ENCODE measurements at regions not wholly inside any gene's neighbourhood (a gene's known extent, or its start where the extent isn't known, plus 50 kb on each side); places are given as distances from the start of the nearest gene placed in this dataset.
"Not testable (repeated sequence)": the region's sequence is repeated elsewhere in the genome, so short reads cannot be mapped to it uniquely, and the experiment has no call there.

GRCh38 chr5:101455048-101455447 is 552.0 kb upstream of the ST8SIA4 start:
- DNase-seq = no peak

GRCh38 chr5:101442281-101442680 is 539.2 kb upstream of the ST8SIA4 start:
- DNase-seq = not testable (repeated sequence)

GRCh38 chr5:101440173-101440572 is 537.1 kb upstream of the ST8SIA4 start:
- no peak for DNase-seq

- no peak for DNase-seq
Measured at GRCh38 chr5:101437351-101437750, 534.3 kb upstream of the ST8SIA4 start.

GRCh38 chr5:101435768-101436167 is 532.7 kb upstream of the ST8SIA4 start:
- DNase-seq = no peak

- DNase-seq = no peak
Measured at GRCh38 chr5:101431201-101431600, 528.1 kb upstream of the ST8SIA4 start.

- DNase-seq = no peak
Measured at GRCh38 chr5:101430551-101430950, 527.5 kb upstream of the ST8SIA4 start.

- no peak for DNase-seq
Measured at GRCh38 chr5:101429241-101429640, 526.2 kb upstream of the ST8SIA4 start.

- DNase-seq = no peak
Measured at GRCh38 chr5:101425339-101425859, 522.3 kb upstream of the ST8SIA4 start.

- no peak for DNase-seq
Measured at GRCh38 chr5:101424530-101425175, 521.6 kb upstream of the ST8SIA4 start.

- DNase-seq = no peak
Measured at GRCh38 chr5:101418713-101419118, 515.6 kb upstream of the ST8SIA4 start.

GRCh38 chr5:101404531-101404930 is 501.4 kb upstream of the ST8SIA4 start:
- DNase-seq = no peak

- no peak for DNase-seq
Measured at GRCh38 chr5:101393795-101394450, 490.8 kb upstream of the ST8SIA4 start.

- DNase-seq = peak; percentile 5 to 76
Measured at GRCh38 chr5:101390151-101390908, 487.2 kb upstream of the ST8SIA4 start.

- no peak for DNase-seq
Measured at GRCh38 chr5:101385276-101385675, 482.2 kb upstream of the ST8SIA4 start.

- no peak for DNase-seq
Measured at GRCh38 chr5:101370181-101370580, 467.1 kb upstream of the ST8SIA4 start.

GRCh38 chr5:101364469-101364868 is 461.4 kb upstream of the ST8SIA4 start:
- no peak for DNase-seq

GRCh38 chr5:101362067-101362466 is 459.0 kb upstream of the ST8SIA4 start:
- no peak for DNase-seq

- DNase-seq = no peak
Measured at GRCh38 chr5:101346906-101347305, 443.8 kb upstream of the ST8SIA4 start.

- DNase-seq = no peak
Measured at GRCh38 chr5:101346447-101346846, 443.4 kb upstream of the ST8SIA4 start.

- no peak for DNase-seq
Measured at GRCh38 chr5:101338226-101338625, 435.1 kb upstream of the ST8SIA4 start.

- no peak for DNase-seq
Measured at GRCh38 chr5:101327816-101328215, 424.7 kb upstream of the ST8SIA4 start.

- DNase-seq = no peak
Measured at GRCh38 chr5:101326766-101327165, 423.7 kb upstream of the ST8SIA4 start.

- not testable (repeated sequence) for DNase-seq
Measured at GRCh38 chr5:101316401-101316800, 413.3 kb upstream of the ST8SIA4 start.
